ENCODE measurements at regions not wholly inside any gene's neighbourhood (a gene's known extent, or its start where the extent isn't known, plus 50 kb on each side); places are given as distances from the start of the nearest gene placed in this dataset.
A peak's percentile ranks its signal among the peaks of the same experiment; 100 is the strongest.

DNA sequence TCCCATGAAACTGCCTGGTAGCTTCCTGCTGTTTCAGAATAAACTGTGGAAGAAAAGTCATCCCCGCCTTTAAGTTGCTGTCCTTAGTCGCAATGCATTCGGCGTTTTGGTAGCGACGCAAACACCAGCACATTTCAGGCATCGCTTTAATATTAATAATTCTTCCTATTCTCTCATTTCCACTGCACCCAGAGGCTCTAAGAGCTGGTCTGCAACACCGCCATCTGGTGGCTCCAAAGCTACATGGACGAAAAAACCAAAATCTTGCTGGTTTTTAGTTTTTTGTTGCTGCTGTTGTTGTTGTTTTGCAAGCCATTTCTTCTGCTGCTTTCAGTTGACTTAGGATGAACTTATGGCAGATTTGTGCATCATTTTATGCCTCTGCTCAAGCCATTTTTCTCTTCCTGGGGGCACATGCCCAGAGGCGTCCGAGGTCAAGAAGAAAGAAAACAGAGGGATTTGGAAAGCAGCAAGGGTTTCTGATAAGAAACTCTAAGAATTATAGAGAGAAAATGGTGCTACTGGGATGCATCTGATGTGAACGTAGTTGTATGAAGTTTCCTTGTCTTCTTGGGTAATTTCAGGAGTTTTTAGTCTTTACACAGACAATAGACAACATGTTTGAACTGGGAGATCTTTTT lies 345.4 kb upstream of the KIRREL3 start:
- peak; percentile 84 to 92 for TF ChIP-seq CTCF (conservative IDR thresholded peaks at IDR 0.05; ENCODE audit: low read depth in 2 of 2)
- no peak for TF ChIP-seq EZH2 (IDR thresholded peaks at IDR 0.05; ENCODE audit: low read depth, unreplicated experiment)
- TF ChIP-seq ETS1 (IDR thresholded peaks at IDR 0.05) = no peak
- TF ChIP-seq POLR2AphosphoS5 (IDR thresholded peaks at IDR 0.05; ENCODE audit: low read depth) = no peak
- TF ChIP-seq, protein P1, sequence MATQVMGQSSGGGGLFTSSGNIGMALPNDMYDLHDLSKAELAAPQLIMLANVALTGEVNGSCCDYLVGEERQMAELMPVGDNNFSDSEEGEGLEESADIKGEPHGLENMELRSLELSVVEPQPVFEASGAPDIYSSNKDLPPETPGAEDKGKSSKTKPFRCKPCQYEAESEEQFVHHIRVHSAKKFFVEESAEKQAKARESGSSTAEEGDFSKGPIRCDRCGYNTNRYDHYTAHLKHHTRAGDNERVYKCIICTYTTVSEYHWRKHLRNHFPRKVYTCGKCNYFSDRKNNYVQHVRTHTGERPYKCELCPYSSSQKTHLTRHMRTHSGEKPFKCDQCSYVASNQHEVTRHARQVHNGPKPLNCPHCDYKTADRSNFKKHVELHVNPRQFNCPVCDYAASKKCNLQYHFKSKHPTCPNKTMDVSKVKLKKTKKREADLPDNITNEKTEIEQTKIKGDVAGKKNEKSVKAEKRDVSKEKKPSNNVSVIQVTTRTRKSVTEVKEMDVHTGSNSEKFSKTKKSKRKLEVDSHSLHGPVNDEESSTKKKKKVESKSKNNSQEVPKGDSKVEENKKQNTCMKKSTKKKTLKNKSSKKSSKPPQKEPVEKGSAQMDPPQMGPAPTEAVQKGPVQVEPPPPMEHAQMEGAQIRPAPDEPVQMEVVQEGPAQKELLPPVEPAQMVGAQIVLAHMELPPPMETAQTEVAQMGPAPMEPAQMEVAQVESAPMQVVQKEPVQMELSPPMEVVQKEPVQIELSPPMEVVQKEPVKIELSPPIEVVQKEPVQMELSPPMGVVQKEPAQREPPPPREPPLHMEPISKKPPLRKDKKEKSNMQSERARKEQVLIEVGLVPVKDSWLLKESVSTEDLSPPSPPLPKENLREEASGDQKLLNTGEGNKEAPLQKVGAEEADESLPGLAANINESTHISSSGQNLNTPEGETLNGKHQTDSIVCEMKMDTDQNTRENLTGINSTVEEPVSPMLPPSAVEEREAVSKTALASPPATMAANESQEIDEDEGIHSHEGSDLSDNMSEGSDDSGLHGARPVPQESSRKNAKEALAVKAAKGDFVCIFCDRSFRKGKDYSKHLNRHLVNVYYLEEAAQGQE (IDR thresholded peaks at IDR 0.05; ENCODE audit: unreplicated experiment) = no peak
- no peak for TF ChIP-seq STAT1 (IDR thresholded peaks at IDR 0.05; ENCODE audit: unreplicated experiment)
- TF ChIP-seq NANOG (IDR thresholded peaks at IDR 0.05; ENCODE audit: borderline replicate concordance) = no peak
- TF ChIP-seq EZH2phosphoT487 (IDR thresholded peaks at IDR 0.05; ENCODE audit: unreplicated experiment) = no peak
- TF ChIP-seq JUNB (IDR thresholded peaks at IDR 0.05; ENCODE audit: unreplicated experiment) = no peak
- TF ChIP-seq CREB1 (CRISPR knock-in tag; IDR thresholded peaks at IDR 0.05; ENCODE audit: low read depth) = no peak

All from GM23338 (cell line).